IPS DF 4.7 (cell line): ENCODE measurements at regions not wholly inside any gene's neighbourhood (a gene's known extent, or its start where the extent isn't known, plus 50 kb on each side); places are given as distances from the start of the nearest gene placed in this dataset.
"Not testable (repeated sequence)": the region's sequence is repeated elsewhere in the genome, so short reads cannot be mapped to it uniquely, and the experiment has no call there.

Experiments used
- DNase-seq: peaks from one replicate; pipeline ENCODE4 v3.0.0-alpha.2; 2013; ENCODE audit warnings: low spot score; ENCODE audit errors: extremely low read depth

DNA sequence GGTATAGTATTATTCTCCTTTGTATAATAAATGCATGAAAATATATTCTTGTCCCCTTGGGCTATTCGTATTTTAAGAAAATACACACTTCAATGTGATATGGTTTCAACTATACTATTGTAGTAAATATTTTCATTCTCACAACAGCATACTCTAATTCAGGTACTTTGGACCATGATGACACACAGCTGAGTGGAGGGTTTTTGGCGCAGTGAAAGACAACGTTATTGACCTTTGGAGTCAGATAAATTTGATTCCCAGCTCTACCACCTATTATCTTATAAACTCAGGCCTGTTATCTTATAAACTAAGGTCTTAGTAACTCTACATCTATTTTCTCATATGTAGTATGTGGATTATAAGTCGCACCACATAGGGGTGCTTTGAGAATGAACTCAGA is 895.9 kb upstream of the DDX18 start:
- DNase-seq, result no peak

DNA sequence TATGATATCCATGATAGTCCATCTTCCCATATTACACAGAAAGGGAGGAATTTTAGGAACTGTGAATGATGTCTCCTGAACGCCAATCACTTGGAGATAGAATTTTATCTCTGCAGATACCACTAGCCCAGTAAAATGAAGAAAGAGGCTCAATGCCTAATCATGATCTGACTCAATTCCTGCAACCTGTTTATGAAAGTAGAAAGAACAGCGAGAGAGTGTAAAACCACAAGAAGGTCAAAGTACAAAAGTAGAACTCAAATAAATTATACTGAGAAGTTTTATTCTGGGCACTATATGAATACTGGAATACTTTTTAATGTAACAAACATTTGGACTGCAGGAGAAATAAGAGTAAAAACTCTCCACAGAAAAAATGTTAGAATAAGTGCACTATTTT is 892.1 kb upstream of the DDX18 start:
- DNase-seq, result no peak

DNA sequence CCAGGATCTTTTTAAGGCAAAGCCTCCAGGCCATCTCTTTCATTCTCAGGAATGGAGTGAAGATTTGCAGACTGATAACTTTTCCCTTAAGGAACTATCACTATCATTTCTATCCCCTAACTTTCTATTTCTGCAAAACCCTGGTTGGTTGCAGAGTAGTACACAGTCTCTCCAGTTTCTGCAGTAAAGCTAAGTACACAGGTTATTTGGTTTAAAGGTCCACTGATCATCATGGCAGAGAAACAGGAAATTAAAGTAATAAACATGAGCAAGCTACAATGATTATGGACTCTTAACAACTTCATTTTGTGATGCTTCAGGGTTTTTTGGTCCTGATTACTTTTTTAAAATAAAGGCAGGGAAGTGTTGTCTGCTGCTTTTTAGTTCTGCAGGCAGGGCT is 890.0 kb upstream of the DDX18 start:
- DNase-seq, result no peak

DNA sequence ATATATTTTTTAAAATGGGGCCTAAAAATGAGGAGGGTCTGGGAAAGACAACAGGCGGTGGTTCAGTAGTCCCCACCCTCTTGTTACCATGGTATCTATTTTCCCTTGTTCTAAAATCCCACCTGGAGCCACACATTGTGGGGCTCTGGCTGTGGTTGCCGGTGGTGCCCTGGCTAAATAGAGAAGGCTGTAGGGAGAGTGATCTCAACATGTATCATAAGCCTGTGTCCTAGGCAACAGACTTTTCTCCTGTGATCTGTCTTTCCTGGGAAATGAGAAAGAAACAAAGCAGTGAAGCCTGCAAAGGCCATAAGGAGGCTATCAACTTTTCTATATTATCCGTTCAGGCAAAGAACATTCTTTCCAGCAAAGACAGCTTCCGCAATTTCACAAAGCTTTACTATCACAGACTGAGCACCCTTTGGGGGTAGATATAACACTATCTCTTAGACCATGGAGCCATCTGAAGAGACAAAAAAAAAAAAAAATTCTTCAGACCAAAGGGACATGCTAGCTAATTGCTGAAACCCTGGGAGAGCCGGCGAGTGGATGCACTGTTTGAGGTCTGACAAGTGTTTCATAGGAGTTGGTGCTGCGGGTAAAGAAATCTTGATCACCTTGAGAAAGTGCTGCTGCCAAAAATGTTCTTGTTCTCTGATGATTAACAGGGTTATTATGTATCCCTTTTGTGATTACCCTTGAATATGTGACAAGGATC is 879.2 kb upstream of the DDX18 start:
- DNase-seq, result no peak

DNA sequence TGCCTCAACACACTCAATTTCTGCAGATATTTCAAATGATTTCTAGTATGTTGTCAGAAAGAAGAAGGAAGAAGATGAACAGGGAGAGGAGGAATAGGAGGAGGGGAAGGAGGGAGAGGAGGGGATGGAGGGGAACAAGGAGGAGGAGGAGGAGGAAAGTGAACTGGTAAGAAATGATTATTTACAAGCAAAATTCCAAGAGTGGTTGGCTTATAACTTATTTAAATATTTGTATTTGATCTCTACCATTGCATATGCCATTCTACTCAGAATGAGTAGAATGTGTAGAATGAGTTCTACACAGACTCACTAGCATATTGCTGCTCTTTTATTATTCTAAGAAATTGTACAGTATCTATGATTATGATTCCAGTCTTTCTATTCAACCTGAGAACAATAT is 866.2 kb upstream of the DDX18 start:
- DNase-seq, result no peak

DNA sequence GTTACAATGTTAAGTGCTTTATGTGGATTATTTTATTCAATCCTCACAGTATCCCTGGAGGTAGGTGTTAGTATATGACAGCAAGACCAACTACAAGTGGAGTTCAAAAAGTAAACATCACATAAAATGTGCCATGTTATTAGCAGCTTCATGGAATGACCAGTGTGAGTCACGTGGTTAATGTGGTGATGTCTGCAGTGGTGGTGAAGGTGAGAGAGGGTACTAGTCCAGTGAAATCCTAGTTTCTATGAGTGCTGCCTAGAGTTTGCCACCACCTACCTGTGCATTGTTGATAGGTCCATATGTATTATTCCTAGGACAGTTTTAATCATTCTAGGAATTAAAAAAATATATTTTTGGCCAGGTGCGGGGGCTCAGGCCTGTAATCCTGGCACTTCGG is 865.2 kb upstream of the DDX18 start:
- DNase-seq, result no peak

DNA sequence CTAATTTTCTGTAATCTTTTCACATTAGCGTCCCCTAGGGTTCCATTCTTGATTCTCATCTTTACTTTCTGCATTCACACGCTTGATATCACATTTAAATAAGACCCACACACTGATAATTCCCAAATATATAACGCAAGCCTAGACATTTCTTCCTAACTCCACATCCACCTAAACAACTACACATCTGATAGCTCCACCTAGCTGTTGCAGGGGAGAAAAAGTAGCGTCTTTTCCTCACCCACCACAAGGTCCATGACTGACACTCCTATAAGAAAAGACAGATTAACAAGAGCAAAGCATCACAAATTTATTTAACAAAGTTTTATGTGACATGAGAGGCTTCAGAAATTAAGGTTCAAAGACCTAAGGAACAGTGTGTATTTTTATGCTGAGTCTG is 862.2 kb upstream of the DDX18 start:
- DNase-seq, result no peak

DNA sequence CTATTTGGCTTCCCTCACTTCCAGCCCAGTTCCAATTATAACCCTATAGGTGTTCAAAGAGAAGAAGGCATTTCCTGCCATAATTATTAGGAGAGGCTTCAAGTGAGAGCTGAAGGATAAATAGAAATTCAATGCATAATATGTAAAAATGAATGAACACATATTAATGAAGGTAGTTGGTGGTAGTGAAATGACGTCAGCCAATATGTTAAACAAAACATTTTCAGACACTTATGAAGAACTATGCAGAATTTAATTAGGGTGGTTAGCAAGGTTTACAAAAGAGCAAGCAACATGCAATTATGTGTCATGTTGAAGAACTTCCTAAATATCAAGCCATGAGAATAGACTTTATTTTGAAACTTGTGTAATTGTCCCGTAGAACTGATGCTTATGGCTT is 858.8 kb upstream of the DDX18 start:
- DNase-seq, result no peak

DNA sequence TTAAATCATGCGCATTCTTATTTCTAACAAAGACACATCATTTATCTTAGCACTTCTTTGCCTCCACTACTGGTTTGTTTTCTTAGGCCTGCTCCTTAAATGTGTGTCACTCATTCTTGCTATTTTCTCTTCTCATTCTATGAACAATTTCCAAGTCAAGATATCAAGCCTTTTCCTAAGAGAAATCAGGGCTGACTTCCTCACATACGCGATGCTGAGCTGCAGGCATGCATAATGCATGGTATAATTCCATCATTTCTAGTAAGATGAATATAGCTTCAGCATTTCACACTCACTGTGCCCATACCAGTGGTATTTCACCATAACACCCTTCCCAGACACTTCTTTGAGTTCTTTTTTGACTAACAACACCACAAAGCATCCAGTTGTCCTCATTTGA is 838.9 kb upstream of the DDX18 start:
- no peak for DNase-seq

DNA sequence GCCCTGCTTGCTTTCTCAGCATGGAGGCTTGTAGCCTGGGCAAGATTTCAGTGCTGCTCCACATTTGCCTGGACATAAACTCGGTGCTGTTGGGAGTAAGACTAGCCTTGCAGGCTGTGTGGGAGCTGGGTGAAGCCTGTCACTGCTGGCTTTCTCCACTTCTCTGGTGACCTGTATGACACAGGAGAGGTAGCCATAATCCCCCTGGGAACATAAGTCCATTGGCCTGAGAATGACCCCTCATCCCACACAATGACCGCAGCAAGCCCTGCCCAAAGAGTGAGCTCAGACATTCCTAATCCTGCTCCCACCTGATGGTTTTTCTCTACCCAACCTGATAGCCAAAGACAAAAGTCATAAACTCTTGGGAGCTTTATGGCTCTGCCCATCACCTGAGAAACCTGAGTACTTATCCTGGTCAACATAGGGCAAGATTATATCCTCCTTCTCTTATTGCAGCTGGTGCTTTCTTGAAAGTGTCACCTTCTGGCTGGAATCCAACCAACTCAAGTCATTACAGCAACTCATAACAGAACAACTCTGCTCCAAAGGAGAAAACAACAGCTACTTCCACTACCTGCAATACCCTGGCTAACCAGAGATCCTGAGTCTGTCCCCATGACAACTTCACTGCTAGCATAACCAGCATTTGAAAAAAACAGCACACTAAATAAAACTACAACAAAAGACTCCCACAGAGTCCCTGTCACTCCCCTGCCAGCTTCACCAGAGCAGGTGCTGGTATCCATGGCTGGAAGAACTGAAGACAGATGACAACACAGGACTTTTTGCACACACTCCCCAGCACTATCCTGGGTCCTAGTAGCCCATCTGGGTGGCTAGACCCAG is 834.4 kb upstream of the DDX18 start:
- no peak for DNase-seq

DNA sequence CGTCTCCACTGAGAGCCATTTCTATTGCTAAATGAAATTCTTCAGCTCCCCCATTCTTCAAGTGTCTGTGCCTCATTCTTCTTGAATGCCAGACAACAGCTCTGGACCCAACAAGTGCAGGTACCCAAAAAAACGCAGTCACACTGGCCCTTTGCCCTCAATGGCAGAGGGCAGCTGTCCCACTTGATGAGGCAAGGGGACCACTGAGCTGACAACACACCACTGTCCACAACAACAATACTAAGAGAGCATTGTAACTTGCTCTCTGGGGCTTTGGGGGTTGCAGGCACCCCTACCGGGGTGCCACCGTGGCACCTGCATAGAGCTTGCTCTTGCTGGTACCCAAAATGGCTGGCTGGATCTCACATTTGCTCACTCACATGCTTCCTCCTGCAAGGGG is 827.0 kb upstream of the DDX18 start:
- no peak for DNase-seq

DNA sequence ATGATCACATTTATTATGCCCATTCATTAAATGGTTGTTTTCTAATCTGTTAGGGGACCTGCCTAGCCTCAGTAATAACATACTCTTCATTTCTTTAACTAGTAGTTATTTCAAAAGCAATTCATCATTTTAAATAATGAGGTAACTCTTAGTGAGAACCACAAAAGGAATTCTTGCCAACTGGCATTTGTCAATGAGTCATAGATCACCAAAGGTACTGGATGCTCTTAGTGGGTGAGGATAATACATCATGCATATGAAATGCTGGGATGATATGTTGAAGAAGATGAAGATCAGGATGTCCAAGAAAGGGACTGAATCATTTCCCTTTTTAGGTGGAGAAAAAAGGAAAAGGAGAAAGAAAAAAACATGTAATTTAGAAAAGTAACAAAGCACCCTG is 826.2 kb upstream of the DDX18 start:
- DNase-seq, result no peak

DNA sequence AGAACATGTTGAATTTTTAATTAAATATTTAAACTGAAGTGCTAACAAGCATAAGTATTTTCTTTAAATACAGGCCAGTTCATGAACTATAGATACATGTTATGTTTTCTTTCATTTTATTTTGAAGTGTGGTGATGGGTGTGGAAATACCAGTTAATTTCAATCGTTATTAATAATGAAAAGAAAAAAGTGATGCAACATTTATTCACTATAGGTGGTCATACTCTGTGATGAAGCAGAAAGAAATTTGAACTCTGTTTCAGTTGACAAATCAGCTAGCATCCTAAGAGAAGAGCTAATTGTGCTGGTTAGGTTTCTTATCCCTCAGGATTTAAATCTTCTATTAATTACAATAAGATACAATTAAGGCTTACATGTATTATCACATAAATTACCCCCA is 795.1 kb upstream of the DDX18 start:
- DNase-seq, result no peak

DNA sequence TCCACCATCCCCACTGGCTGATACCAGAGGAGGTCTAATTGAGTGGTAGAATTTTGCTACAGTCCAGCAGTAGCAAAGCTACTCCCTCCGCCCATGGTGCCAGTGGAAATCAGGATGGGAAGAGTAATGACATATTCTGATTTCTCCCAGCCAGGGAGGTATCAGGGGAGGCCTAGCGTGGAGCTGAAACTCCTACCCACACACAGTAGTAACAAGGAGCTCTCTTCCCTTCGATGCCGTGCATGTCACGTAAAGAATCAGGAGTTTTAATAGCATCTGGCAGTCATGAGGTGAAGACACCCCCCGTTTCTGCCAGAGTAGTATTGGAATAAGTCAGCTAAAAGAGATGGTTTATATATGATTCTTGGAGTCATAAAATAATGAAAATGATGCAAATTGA is 786.8 kb upstream of the DDX18 start:
- no peak for DNase-seq

DNA sequence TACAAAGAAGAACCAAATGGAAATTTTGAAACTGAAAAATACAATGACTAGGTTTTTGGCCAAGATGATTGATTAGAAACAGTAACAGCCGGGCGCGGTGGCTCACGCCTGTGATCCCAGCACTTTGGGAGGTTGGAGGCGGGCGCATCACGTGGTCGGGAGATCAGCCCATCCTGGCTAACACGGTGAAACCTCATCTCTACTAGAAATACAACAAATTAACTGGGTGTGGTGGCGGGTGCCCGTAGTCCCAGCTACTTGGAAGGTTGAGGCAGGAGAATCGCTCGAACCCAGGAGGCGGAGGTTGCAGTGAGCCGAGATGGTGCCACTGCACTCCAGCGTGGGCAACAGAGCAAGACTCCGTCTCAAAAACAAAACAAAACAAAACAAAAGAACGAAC is 785.8 kb upstream of the DDX18 start:
- DNase-seq, result not testable (repeated sequence)

DNA sequence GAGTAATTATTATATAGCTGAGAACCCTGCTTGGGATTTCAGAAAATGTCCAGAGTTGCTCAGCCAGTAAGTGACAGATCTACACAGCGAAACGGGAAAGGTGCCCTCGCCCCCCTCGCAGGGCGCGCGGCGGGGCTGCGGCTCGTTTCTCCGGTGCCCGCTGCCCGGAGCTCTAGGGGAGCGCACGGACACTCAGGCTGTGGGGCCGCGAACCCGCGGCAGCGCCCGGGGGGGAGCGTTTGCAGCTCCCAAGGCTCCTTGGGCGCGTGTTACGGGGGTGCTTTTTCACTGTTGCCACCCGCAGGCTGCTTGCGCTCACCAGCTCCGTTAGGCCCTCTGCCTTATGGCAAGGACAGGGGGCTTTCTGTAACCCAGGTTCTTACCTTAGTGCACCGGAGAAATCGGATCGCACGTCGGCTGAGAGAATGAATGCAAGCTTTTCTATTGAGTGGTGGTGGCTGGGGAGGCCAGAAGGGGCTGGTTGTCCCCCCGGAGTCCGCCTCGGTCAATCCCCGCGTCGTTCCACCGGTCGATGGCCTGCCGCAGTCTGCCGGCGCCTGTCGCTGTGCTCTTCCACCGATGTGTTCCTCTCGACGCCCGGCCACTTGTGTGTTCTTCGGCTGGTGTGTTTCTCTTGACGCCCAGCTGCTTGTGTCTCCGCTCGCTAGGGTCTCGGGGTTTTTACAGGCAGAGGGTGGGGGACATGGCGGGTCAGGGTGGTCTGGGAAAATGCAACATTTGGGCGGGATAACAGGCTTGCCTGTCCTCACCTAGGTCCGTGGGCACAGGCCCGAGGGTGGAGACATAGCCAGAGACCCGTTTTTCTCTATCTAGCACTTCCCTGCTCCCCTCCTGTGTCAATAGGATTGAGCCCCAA is 758.8 kb upstream of the DDX18 start:
- DNase-seq, result no peak

DNA sequence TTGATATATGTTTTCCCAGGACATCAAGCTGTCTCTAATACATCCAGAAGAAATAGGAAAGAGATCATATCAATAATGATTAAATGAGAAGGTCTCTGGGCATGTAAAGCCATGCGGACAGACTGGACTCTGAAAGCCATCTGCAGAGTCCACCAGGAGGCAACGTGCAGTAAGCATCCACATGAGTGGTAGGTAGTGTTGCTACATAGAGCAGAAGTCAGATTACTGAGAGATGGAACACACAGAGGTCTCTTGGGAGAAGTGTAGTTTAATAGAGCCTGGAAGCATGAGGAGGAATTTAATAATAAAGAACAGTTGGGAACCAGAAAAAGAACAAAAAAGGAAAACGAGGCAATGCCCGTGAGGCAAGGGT is 758.1 kb upstream of the DDX18 start:
- no peak for DNase-seq

DNA sequence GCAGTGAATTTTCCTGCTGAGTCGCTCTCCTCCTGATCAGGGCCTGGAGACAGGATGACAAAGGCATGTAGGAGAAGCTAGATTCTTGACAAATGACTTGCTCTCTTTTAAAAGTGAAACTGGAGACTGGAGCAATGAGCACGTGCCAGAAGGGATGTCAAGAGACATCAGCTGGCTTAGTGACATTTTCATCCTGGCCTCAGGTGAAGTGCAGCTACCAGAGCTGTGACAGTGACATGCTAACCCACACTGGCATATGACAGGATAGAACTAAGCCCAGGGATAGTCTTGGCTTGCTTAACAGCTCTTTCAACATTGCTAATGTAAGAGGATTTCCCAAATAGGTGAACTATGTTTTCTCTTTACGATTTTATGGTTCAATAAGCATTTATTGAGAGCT is 757.5 kb upstream of the DDX18 start:
- DNase-seq, result no peak

DNA sequence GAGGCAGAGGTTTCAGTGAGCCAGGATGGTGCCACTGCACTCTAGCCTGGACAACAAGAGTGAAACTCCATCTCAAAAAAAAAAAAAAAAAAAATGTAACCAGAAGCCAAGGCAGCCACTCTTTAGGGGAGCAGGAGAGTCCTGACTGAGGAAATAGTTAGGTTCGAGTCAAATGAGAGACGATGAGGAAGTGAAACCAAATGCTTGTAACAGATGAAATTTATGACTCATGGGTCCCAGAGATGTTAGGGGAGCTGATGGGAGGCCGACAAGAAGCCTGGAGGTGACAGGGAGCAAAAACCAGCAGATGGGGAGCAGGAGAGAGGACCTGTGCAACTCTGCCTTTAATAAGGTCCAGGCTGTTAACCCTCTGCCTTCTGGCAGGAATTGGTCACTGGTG is 756.1 kb upstream of the DDX18 start:
- DNase-seq, result no peak

DNA sequence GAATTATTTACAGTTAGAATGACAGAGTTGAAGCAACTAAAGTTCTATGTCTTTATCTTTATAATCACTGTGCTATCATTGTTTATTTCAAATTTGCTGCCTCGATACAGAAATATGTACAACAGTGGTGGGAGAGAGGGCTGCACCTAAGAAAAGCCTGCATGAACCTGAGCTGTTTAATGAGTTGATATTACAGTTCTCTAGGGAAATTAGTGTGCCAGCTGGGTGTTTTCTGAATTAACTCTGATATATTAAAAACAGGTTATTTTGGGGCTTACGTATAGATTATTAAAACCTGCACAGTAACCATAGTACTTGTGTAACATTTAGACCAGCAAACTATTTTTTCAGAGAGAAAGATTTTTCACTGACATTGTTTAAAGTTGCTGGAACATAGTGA is 750.5 kb upstream of the DDX18 start:
- DNase-seq, result no peak

DNA sequence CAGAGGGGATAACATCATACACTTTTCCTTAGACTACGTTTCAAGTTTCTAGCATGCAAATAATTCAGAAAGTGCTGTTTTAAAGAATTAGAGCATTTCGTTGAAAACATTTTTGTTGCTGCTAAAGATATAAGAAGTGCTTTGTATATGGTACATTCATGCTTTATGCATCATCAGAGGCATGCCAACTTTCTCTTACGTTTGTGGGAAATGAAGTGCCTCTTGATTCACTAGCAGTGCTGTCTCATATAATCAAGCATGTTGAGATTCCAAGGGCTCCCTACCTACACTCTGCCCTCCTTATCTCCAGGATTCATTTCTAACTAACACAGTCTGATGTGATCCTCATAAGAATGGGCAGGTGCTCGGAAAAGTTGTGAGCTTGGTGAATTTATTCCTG is 748.6 kb upstream of the DDX18 start:
- no peak for DNase-seq

DNA sequence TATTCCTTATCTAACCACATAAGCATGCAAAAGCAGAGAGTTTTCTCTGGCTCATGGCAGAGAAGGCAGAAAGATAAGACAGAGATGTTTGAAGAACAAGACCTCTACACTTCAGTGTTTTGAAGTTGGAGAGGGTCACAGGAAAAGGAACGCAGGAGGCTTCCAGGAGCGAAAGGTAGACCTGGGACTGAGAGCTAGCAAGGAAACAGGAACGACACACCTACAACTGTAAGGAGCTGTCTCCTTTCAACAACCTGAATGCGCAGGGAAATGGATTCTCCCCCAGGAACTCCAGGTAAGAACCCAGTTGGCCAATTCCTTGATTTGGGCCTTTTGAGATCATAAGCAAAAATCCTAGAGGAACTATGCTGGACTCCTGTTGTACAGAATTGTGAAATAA is 746.6 kb upstream of the DDX18 start:
- no peak for DNase-seq
